Vagina (tissue), 2 donors: ENCODE measurements at regions not wholly inside any gene's neighbourhood (a gene's known extent, or its start where the extent isn't known, plus 50 kb on each side); places are given as distances from the start of the nearest gene placed in this dataset.

Experiments
- CTCF ChIP-seq, 3 experiments: fragments of 450-650 bp in 2 of 3; fragments of 200-600 bp in 1 of 3; sonication (generic) in 1 of 3; IDR thresholded peaks; one replicate each; pipeline ENCODE4 v1.5.1; 2017 to 2019; ENCODE audit warnings: antibody characterized with exemption in 3 of 3, mild to moderate bottlenecking in 2 of 3, moderate library complexity in 2 of 3
- POLR2A ChIP-seq, 2 donors: fragments of 450-650 bp; IDR thresholded peaks; one replicate each; pipeline ENCODE4 v1.6.1; 2017; ENCODE audit warnings: antibody characterized with exemption in 2 of 2, mild to moderate bottlenecking in 2 of 2, moderate library complexity in 2 of 2
- POLR2AphosphoS5 ChIP-seq, 2 donors: sonication (generic); formaldehyde crosslinking; IDR thresholded peaks; one replicate each; pipeline ENCODE4 v1.9.0; 2017; ENCODE audit warnings: antibody characterized with exemption in 2 of 2, mild to moderate bottlenecking in 2 of 2, low read depth in 1 of 2; ENCODE audit not compliant: insufficient read depth in 1 of 2

- TF ChIP-seq CTCF (IDR thresholded peaks at IDR 0.05) (no peak), POLR2A (IDR thresholded peaks at IDR 0.05) (no peak), POLR2AphosphoS5 (IDR thresholded peaks at IDR 0.05; ENCODE audit: insufficient read depth in 1 of 2, low read depth in 1 of 2) (no peak)
Measured at GRCh38 chr12:93115646-93116045, 186.6 kb upstream of the EEA1 start.
